ENCODE measurements at regions not wholly inside any gene's neighbourhood (a gene's known extent, or its start where the extent isn't known, plus 50 kb on each side); places are given as distances from the start of the nearest gene placed in this dataset.

GRCh38 chr5:118653183-118653582 is 335.2 kb downstream of the DTWD2 start:
- TF ChIP-seq CTCF (IDR thresholded peaks at IDR 0.05) (no peak), POLR2A (IDR thresholded peaks at IDR 0.05) (no peak)

All from Peyer's patch (tissue), 4 donors.